MM.1S (cell line): ENCODE measurements at regions not wholly inside any gene's neighbourhood (a gene's known extent, or its start where the extent isn't known, plus 50 kb on each side); places are given as distances from the start of the nearest gene placed in this dataset.

Source experiments
- DNase-seq: peaks from one replicate; pipeline ENCODE4 v3.0.0-alpha.2; 2015
- H2AFZ ChIP-seq: fragments of 300-600 bp; sonication (generic); 2 replicates; pipeline ENCODE4 v1.6.0; 2016; ENCODE audit warnings: antibody characterized with exemption, low read length
- H3F3A ChIP-seq: fragments of 300-600 bp; sonication (generic); 2 replicates; pipeline ENCODE4 v1.6.1; 2016; ENCODE audit warnings: mild to moderate bottlenecking, antibody characterized with exemption, low read length, moderate library complexity, mixed read lengths; ENCODE audit not compliant: insufficient read depth
- H3K27ac ChIP-seq: fragments of 300-600 bp; sonication (generic); 2 replicates; pipeline ENCODE4 v1.5.1; 2016; ENCODE audit warnings: mild to moderate bottlenecking, low read length
- H3K27me3 ChIP-seq: fragments of 300-600 bp; sonication (generic); replicated peaks from 2 replicates; pipeline ENCODE4 v1.6.0; 2016; ENCODE audit warnings: low read length; ENCODE audit not compliant: insufficient read depth
- H3K36me3 ChIP-seq: fragments of 300-600 bp; sonication (generic); replicated peaks from 2 replicates; pipeline ENCODE4 v1.6.1; 2016; ENCODE audit warnings: mild to moderate bottlenecking, low read length, mixed read lengths; ENCODE audit not compliant: insufficient read depth
- H3K4me1 ChIP-seq: fragments of 300-600 bp; sonication (generic); 2 replicates; pipeline ENCODE4 v1.6.1; 2016; ENCODE audit warnings: low read length, mixed read lengths
- H3K4me2 ChIP-seq: fragments of 300-600 bp; sonication (generic); 2 replicates; pipeline ENCODE4 v1.6.0; 2016; ENCODE audit warnings: low read depth, low read length
- H3K4me3 ChIP-seq: fragments of 300-600 bp; sonication (generic); 2 replicates; pipeline ENCODE4 v1.5.1; 2016; ENCODE audit warnings: low read length, mixed read lengths
- H3K79me2 ChIP-seq: fragments of 300-600 bp; sonication (generic); 2 replicates; pipeline ENCODE4 v1.6.1; 2016; ENCODE audit warnings: mixed run types, low read length, mixed read lengths
- H3K9ac ChIP-seq: fragments of 300-600 bp; sonication (generic); 2 replicates; pipeline ENCODE4 v1.6.1; 2016; ENCODE audit warnings: low read length, mixed read lengths
- H3K9me2 ChIP-seq: fragments of 300-600 bp; sonication (generic); replicated peaks from 2 replicates; pipeline ENCODE4 v1.6.1; 2016; ENCODE audit warnings: mild to moderate bottlenecking, low read length, mixed read lengths; ENCODE audit not compliant: insufficient read depth
- H3K9me3 ChIP-seq: fragments of 300-600 bp; sonication (generic); replicated peaks from 2 replicates; pipeline ENCODE4 v1.6.1; 2016; ENCODE audit warnings: mild to moderate bottlenecking, low read length, mixed read lengths; ENCODE audit not compliant: insufficient read depth
- H4K20me1 ChIP-seq: fragments of 300-600 bp; sonication (generic); 2 replicates; pipeline ENCODE4 v1.6.1; 2016; ENCODE audit warnings: mild to moderate bottlenecking, low read length, moderate library complexity, mixed read lengths; ENCODE audit not compliant: insufficient read depth
- EZH2 ChIP-seq: fragments of 300-600 bp; sonication (generic); optimal IDR thresholded peaks from 2 replicates; pipeline ENCODE3; 2017; ENCODE audit warnings: low read depth, mild to moderate bottlenecking, antibody characterized with exemption, low read length, mixed read lengths
- EZH2phosphoT487 ChIP-seq: fragments of 300-600 bp; sonication (generic); IDR thresholded peaks from 2 replicates; pipeline ENCODE4 v1.6.1; 2018; ENCODE audit warnings: antibody characterized with exemption, low read length
- TF ChIP-seq, protein P1 (sequence below): fragments of 300-600 bp; sonication (generic); IDR thresholded peaks from 2 replicates; pipeline ENCODE4 v1.5.1; 2016; ENCODE audit warnings: antibody characterized with exemption, low read length, mixed read lengths

DNA sequence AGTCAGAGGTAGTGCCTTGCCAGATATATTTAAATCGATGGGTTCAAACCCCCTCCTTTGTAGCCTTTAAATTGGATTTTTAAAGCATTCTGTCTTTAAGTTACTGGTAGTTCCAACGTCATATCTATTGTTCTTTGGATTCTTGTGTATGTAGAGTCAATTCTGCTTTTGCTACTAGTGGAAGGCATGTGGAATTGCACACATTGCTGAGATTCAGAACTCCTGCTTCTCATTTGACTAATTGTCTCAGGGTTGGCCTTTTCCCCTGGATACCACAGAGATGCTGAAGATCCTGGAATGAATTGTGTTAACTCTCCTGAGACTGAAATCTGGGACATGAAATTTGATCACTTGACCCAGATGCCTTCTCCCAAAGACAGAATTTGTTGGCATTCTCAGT, 328.3 kb upstream of the RPS6KA3 start:
- Histone ChIP-seq H3K27me3 (no peaks in the 10 kb centered on the region), H3K79me2 (no peaks in the 10 kb centered on the region), H3F3A (no peaks in the 10 kb centered on the region), H3K9me2 (no peaks in the 10 kb centered on the region), H3K4me2 (no peak overlapping the region), H3K4me1 (no peaks in the 10 kb centered on the region), H3K4me3 (no peak overlapping the region), H3K36me3 (no peaks in the 10 kb centered on the region), H3K27ac (no peak overlapping the region), H2AFZ (no peak overlapping the region), H3K9me3 (no peaks in the 10 kb centered on the region), H4K20me1 (no peaks in the 10 kb centered on the region), H3K9ac (no peak overlapping the region)
- TF ChIP-seq EZH2phosphoT487 = no peak
- TF ChIP-seq EZH2 = no peak
- TF ChIP-seq, protein P1, sequence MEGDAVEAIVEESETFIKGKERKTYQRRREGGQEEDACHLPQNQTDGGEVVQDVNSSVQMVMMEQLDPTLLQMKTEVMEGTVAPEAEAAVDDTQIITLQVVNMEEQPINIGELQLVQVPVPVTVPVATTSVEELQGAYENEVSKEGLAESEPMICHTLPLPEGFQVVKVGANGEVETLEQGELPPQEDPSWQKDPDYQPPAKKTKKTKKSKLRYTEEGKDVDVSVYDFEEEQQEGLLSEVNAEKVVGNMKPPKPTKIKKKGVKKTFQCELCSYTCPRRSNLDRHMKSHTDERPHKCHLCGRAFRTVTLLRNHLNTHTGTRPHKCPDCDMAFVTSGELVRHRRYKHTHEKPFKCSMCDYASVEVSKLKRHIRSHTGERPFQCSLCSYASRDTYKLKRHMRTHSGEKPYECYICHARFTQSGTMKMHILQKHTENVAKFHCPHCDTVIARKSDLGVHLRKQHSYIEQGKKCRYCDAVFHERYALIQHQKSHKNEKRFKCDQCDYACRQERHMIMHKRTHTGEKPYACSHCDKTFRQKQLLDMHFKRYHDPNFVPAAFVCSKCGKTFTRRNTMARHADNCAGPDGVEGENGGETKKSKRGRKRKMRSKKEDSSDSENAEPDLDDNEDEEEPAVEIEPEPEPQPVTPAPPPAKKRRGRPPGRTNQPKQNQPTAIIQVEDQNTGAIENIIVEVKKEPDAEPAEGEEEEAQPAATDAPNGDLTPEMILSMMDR = no peak
- no peak for DNase-seq

DNA sequence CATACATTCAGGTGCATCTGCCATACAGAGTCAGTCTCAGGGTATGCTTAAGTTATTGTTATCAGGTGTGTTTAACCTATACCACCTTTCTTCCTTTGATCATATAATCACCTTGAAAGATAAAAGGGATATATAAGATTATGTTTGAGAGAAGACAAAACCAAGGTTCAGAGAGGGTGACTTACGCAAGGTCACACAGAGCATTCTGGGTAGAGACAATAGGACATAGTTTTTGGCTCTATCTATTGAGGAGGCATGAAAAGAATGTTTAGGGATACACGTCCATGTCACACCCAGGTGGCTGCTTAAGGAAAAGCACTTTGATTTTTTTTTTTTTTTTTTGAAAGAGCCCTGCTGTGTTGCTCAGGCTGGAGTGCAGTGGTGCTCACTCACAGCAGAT, 327.1 kb upstream of the RPS6KA3 start:
- Histone ChIP-seq H3K4me1 (no peaks in the 10 kb centered on the region), H3K4me3 (no peak overlapping the region), H3F3A (no peaks in the 10 kb centered on the region), H4K20me1 (no peaks in the 10 kb centered on the region), H3K27ac (no peak overlapping the region), H3K9me2 (no peaks in the 10 kb centered on the region), H3K79me2 (no peaks in the 10 kb centered on the region), H3K9ac (no peak overlapping the region), H3K27me3 (no peaks in the 10 kb centered on the region), H3K4me2 (no peak overlapping the region), H2AFZ (no peak overlapping the region), H3K9me3 (no peaks in the 10 kb centered on the region), H3K36me3 (no peaks in the 10 kb centered on the region)
- TF ChIP-seq, protein P1 = no peak
- TF ChIP-seq EZH2phosphoT487 = no peak
- DNase-seq = no peak

- no peaks in the 10 kb centered on the region for H3K9me3 ChIP-seq
- no peaks in the 10 kb centered on the region for H4K20me1 ChIP-seq
- no peak for DNase-seq
- H3K4me2 ChIP-seq = no peak overlapping the region
- no peaks in the 10 kb centered on the region for H3K79me2 ChIP-seq
- H3K4me3 ChIP-seq = no peak overlapping the region
- H3K9ac ChIP-seq = no peak overlapping the region
- H3K9me2 ChIP-seq = no peaks in the 10 kb centered on the region
- no peaks in the 10 kb centered on the region for H3K27me3 ChIP-seq
- H2AFZ ChIP-seq = no peak overlapping the region
- no peak overlapping the region for H3K27ac ChIP-seq
- H3K4me1 ChIP-seq = no peaks in the 10 kb centered on the region
- H3K36me3 ChIP-seq = no peaks in the 10 kb centered on the region
- TF ChIP-seq, protein P1 = no peak
- TF ChIP-seq EZH2 (no peak), EZH2phosphoT487 (no peak)
- H3F3A ChIP-seq = no peaks in the 10 kb centered on the region
Measured at GRCh38 chrX:20593402-20593801, 326.7 kb upstream of the RPS6KA3 start.

DNA sequence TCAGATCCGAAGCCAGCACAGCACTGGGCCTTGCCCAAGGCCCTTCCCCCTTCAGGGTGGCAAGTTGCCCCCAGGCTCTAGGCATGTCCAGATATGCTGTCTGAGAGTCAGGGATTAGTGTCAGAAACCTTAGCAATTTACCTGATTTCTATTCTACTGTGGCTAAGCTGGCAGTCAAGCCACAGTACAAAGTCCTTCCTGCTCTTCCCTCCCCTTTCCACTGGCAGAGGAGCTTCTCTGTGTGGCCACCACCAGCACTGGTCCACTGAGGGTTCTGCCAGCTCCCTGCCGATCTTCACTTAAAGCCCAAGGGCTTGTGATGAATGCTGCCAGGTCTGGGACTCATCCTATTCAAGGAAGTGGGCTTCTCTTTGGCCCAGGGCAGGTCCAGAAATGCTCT, 324.5 kb upstream of the RPS6KA3 start:
- H3K36me3 ChIP-seq = no peaks in the 10 kb centered on the region
- no peak for DNase-seq
- H3K4me2 ChIP-seq = no peak overlapping the region
- no peak overlapping the region for H3K9ac ChIP-seq
- TF ChIP-seq EZH2phosphoT487 = no peak
- TF ChIP-seq, protein P1 = no peak
- no peak for TF ChIP-seq EZH2
- no peak overlapping the region for H3K4me3 ChIP-seq
- no peaks in the 10 kb centered on the region for H4K20me1 ChIP-seq
- H3K9me3 ChIP-seq = no peaks in the 10 kb centered on the region
- H3K27me3 ChIP-seq = no peaks in the 10 kb centered on the region
- no peak overlapping the region for H3K27ac ChIP-seq
- no peaks in the 10 kb centered on the region for H3K79me2 ChIP-seq
- H3K9me2 ChIP-seq = no peaks in the 10 kb centered on the region
- no peaks in the 10 kb centered on the region for H3F3A ChIP-seq
- H3K4me1 ChIP-seq = no peaks in the 10 kb centered on the region
- H2AFZ ChIP-seq = no peak overlapping the region
